GM19468 (cell line): ENCODE measurements at regions not wholly inside any gene's neighbourhood (a gene's known extent, or its start where the extent isn't known, plus 50 kb on each side); places are given as distances from the start of the nearest gene placed in this dataset.

Experiments
- ATAC-seq: cut with Tn5 transposase; IDR thresholded peaks from one replicate; pipeline ENCODE4 v1.9.1; 2021; ENCODE audit warnings: mild to moderate bottlenecking, moderate library complexity, moderate number of reproducible peaks; ENCODE audit not compliant: unreplicated experiment; ENCODE audit errors: extremely low read depth

DNA sequence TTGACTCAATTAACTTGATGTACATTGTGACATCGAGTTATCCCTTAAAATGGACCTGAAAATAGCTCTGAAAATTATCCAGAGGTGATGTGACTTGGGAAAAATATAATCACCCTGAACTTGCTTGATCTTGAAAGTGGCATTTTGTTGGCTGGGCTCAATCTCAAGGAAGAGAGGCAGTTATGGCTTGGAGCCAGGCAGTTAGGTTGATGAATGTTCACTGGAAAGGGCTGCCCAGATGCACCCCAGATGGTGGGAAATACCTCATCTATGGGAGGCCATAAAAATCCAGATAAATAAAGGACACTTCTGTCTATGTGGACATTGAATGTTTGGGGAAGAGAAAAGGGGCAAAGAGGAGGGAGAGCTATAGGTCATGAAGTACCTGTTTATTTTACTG, 55.7 kb upstream of the OR5AN1 start:
- no peak for ATAC-seq

DNA sequence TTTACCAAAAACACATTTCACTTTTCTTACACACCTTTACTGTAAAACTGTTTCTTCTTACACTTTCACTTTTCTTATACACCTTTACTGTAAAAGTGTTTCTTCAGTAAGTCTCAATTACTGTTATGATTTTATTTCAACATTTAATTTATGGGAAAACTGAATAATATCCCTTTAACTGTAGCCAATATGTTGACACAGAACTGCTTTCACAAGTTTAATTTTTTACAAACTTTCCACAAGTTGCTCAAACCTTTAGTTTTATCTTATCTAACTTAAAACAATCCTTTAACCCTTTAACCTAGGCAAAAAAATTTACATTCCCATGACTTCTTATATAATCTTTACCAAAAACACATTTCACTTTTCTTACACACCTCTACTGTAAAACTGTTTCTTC, 63.3 kb upstream of the OR5AN1 start:
- ATAC-seq, result no peak

DNA sequence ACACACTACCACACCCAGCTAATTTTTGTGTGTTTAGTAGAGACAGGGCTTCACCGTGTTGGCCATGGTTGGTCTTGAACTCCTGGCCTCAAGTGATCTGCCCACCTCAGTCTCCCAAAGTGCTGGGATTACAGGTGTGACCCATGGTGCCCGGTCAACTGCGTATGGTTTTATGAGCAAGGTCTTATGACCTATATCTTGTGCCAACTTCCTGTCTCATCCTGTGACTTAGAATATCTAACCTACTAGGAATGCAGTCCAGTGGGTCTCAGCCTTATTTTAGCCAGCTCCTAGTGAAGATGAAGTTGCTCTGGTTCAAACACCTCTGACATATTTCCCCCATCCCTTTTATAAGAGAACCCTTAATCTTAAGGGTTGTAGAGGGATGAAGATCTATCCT, 66.1 kb upstream of the OR5AN1 start:
- ATAC-seq, result no peak

GRCh38 chr11:59291228-59291627, 67.5 kb upstream of the OR5AN1 start:
- ATAC-seq, result no peak

GRCh38 chr11:59289356-59290181, 69.1 kb upstream of the OR5AN1 start:
- no peak for ATAC-seq

- no peak for ATAC-seq
Observed at GRCh38 chr11:59285716-59286260, 72.9 kb upstream of the OR5AN1 start.

DNA sequence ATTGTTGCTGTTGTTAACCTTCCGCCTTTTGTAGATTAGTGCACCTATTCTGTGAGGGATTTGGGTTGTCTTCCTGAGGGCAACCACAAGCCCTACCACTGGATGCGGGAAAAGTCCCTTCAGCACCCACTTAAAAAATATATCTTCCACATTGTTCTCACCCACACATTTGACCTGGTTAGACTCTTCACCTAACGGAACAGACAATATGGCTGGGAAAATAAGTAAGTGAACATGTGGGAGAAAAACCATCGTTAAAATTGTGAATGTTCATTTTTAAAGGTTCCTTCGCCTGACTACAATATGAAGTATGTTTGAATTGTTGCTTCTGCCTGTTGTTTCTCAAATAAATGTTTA, 72.0 kb upstream of the MPEG1 start:
- no peak for ATAC-seq

GRCh38 chr11:59283825-59284772, 71.4 kb upstream of the MPEG1 start:
- peak; percentile 34 for ATAC-seq

DNA sequence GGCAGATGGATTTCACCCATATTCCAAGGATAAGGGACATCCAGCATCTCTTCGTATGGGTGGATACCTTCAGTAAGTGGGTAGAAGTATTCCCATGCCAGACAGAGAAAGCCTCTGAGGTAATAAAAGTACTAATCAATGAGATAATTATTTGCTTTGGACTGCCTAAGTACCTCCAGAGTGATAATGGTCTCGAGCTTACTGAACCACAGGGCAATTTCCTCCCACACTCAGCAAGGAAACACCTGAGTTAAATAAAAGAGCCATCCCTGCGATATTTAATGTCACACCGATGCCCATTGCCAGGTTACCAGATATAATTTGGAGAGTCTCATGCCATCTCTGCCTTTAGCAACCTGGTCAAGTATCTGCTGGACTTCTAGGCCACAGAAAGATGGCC, 70.6 kb upstream of the MPEG1 start:
- no peak for ATAC-seq

- ATAC-seq, result no peak
Observed at GRCh38 chr11:59281177-59281576, 68.5 kb upstream of the MPEG1 start.

- peak; percentile 94 for ATAC-seq
Observed at GRCh38 chr11:59273373-59273841, 60.7 kb upstream of the MPEG1 start.

- no peak for ATAC-seq
Observed at GRCh38 chr11:59272771-59273372, 60.1 kb upstream of the MPEG1 start.

- ATAC-seq, result no peak
Observed at GRCh38 chr11:59271811-59272327, 59.1 kb upstream of the MPEG1 start.

DNA sequence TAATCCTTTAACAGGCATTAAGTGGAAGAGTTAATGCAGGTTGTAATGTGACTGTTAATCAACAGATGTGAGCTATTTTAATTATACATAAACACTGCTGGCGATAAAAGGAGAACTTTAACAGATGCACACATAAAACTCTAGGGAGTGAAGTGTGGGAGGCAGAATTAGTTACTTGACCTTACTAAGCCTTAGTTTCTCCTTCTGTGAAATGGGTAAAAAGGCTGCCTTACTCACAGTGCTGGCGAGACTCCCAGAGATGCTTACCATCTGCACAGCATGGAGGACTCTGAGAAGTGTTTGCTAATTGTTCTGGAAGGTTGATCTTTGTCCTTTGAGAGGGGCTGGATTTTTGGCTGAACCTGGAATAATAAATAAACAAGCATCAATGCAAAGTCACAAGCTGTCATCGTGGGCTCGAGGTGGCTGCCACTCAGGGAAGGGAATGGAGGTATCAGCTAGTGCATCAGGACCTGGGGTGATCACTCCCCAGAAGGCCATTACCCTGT, 58.6 kb upstream of the MPEG1 start:
- no peak for ATAC-seq

- ATAC-seq, result no peak
Observed at GRCh38 chr11:59267736-59268475, 55.2 kb upstream of the MPEG1 start.

- peak; percentile 51 for ATAC-seq
Observed at GRCh38 chr11:59267196-59267595, 54.5 kb upstream of the MPEG1 start.

DNA sequence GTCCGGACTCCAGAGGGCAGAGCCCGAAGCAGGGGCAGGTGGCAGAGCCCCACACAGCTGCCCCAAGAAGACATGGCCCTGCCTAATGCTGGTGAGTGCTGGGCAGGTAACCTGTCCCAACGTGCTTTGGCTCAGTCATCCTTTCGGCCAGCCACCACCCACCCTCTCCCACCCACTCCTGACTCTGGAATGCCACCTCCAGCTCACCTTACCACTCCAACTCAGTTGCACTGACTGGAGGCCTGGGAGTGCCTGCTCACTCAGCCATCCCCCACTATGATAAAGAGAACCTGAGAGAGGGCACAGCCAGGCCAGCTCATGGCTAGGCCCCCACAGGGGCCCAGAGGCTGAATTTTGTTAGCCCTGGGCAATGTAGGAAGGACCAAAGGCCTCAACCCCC, 53.8 kb upstream of the MPEG1 start:
- ATAC-seq, result no peak

- ATAC-seq, result no peak
Observed at GRCh38 chr11:59265735-59266134, 53.0 kb upstream of the MPEG1 start.

DNA sequence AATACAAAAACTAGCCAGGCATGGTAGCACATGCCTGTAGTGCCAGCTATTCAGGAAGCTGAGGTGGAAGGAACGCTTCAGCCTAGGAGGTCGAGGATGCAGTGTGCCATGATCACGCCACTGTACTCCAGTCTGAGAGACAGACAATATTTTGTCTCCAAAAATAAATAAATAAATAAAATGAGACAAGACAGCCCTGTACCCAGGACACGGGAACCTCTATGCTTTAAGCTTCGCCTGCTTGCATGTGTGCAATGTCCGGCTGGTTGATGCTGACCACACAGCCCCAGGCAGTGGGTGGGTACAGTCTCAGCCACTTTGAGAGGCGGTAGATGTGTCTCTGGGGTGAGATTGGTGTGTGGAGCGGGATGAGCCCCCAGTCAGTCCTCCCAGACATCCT, 52.0 kb upstream of the MPEG1 start:
- ATAC-seq, result no peak
